NCI-H146 (cell line): ENCODE measurements at regions not wholly inside any gene's neighbourhood (a gene's known extent, or its start where the extent isn't known, plus 50 kb on each side); places are given as distances from the start of the nearest gene placed in this dataset.

Source experiments
- DNase-seq: peaks from one replicate; lab custom pipeline; 2025; lab: John Stamatoyannopoulos, UW

- no peak for DNase-seq
Measured at GRCh38 chr1:98382986-98383740, 278.4 kb upstream of the SNX7 start.

- DNase-seq, result no peak
Measured at GRCh38 chr1:98382586-98382985, 278.9 kb upstream of the SNX7 start.

- no peak for DNase-seq
Measured at GRCh38 chr1:98374098-98374497, 287.4 kb upstream of the SNX7 start.

GRCh38 chr1:98373056-98373455 is 288.5 kb upstream of the SNX7 start:
- DNase-seq, result no peak

GRCh38 chr1:98371764-98372163 is 289.8 kb upstream of the SNX7 start:
- DNase-seq, result no peak

- no peak for DNase-seq
Measured at GRCh38 chr1:98369463-98369862, 292.1 kb upstream of the SNX7 start.

GRCh38 chr1:98368995-98369394 is 292.5 kb upstream of the SNX7 start:
- no peak for DNase-seq

GRCh38 chr1:98367426-98367825 is 294.1 kb upstream of the SNX7 start:
- no peak for DNase-seq

GRCh38 chr1:98366343-98366742 is 295.2 kb upstream of the SNX7 start:
- no peak for DNase-seq

- DNase-seq, result no peak
Measured at GRCh38 chr1:98364544-98364943, 297.0 kb upstream of the SNX7 start.

- no peak for DNase-seq
Measured at GRCh38 chr1:98360864-98361263, 300.7 kb upstream of the SNX7 start.

- DNase-seq, result no peak
Measured at GRCh38 chr1:98355656-98356383, 305.7 kb upstream of the SNX7 start.

GRCh38 chr1:98352378-98352777 is 309.1 kb upstream of the SNX7 start:
- no peak for DNase-seq

GRCh38 chr1:98351561-98351960 is 310.0 kb upstream of the SNX7 start:
- DNase-seq, result no peak

GRCh38 chr1:98345417-98345816 is 316.1 kb upstream of the SNX7 start:
- no peak for DNase-seq

GRCh38 chr1:98344731-98345130 is 316.8 kb upstream of the SNX7 start:
- DNase-seq, result no peak

GRCh38 chr1:98342566-98342965 is 319.0 kb upstream of the SNX7 start:
- DNase-seq, result no peak

- DNase-seq, result no peak
Measured at GRCh38 chr1:98340511-98340910, 321.0 kb upstream of the SNX7 start.

- peak; percentile 1 for DNase-seq
Measured at GRCh38 chr1:98336472-98337083, 324.9 kb upstream of the SNX7 start.

GRCh38 chr1:98333936-98334335 is 327.6 kb upstream of the SNX7 start:
- no peak for DNase-seq

GRCh38 chr1:98333406-98333805 is 328.1 kb upstream of the SNX7 start:
- no peak for DNase-seq

- no peak for DNase-seq
Measured at GRCh38 chr1:98331718-98332311, 329.7 kb upstream of the SNX7 start.

GRCh38 chr1:98331243-98331642 is 330.3 kb upstream of the SNX7 start:
- DNase-seq, result no peak
